ENCODE measurements at regions not wholly inside any gene's neighbourhood (a gene's known extent, or its start where the extent isn't known, plus 50 kb on each side); places are given as distances from the start of the nearest gene placed in this dataset.
A peak's percentile ranks its signal among the peaks of the same experiment; 100 is the strongest.

DNA sequence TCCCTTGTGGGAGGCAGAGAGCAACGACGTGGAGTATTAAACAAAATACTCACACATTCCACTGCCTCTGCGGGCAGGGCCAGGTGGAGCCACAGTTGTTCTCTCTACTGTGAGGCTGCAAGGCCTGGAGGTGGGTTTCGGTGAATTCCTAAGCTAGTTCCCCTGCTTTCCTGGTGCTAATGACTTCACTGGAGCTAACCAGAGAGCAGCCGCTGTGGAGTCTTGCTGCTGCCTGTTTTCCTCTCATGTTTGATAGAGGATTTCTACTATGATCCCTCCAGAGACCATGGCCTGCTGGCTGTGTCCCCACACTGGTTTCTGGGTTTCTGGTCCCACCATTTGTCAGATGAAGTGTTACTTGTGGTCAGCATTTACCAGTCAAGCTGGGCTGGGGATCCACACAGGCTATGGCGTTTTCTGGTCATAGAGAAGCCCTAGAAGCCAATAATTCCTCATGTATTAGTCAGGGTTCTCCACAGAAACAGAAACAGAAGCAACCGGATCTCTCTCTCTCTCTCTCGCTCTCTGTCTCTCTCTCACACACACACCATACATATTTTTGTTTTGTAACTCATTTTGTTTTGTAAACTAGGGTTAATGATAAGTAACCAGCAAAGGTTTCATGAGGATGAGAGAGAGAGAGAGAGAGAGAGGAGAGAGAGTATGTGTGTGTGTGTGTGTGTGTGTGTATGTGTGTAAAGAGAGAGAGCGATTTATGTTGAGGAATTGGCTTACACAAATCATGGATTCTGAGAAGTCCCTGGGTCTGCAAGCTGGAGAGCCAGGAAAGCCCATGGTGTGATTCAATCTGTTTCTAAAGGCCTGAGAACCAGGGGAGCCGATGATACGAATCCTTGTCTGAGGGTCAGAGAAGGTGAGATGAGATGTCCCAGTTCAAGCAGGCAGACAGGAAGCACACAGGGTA is 403.0 kb downstream of the GADD45G start:
- Histone ChIP-seq H3K36me3 (ENCODE audit: insufficient read depth, low read length) (no peaks in the 10 kb centered on the region), H3K4me3 (ENCODE audit: low read length) (no peak overlapping the region), H3K27me3 (ENCODE audit: control insufficient read depth in 1 of 2, insufficient read depth in 2 of 2, low read length in 2 of 2) (no peaks in the 10 kb centered on the region), H3K4me1 (ENCODE audit: insufficient read depth, low read length) (no peaks in the 10 kb centered on the region), H3K9me3 (ENCODE audit: control insufficient read depth in 1 of 2, insufficient read depth in 1 of 2, low read length in 2 of 2) (peaks cover 0 to 3% of the 10 kb centered on the region in 2 experiments), H3K27ac (ENCODE audit: low read depth in 1 of 2, low read length in 2 of 2) (no peak overlapping the region)
- intact Hi-C loops (cut with DNase I, micrococcal nuclease), result no loop called here
- H3K9me3 Mint-ChIP-seq, result no peaks in the 10 kb centered on the region
- no peaks in the 10 kb centered on the region for H3K36me3 Mint-ChIP-seq (ENCODE audit: low read depth)
- POLR2A ChIA-PET, result no interaction called here
- no peak overlapping the region for H3K27ac Mint-ChIP-seq
- no peaks in the 10 kb centered on the region for H3K4me1 Mint-ChIP-seq (ENCODE audit: low read depth)
- ATAC-seq (ENCODE audit: poor library complexity) (no peak), DNase-seq (no peak)
- H3K4me3 Mint-ChIP-seq, result no peak overlapping the region
- CTCF ChIA-PET, result no interaction called here
- H3K27me3 Mint-ChIP-seq, result no peaks in the 10 kb centered on the region
- TF ChIP-seq, protein P1, sequence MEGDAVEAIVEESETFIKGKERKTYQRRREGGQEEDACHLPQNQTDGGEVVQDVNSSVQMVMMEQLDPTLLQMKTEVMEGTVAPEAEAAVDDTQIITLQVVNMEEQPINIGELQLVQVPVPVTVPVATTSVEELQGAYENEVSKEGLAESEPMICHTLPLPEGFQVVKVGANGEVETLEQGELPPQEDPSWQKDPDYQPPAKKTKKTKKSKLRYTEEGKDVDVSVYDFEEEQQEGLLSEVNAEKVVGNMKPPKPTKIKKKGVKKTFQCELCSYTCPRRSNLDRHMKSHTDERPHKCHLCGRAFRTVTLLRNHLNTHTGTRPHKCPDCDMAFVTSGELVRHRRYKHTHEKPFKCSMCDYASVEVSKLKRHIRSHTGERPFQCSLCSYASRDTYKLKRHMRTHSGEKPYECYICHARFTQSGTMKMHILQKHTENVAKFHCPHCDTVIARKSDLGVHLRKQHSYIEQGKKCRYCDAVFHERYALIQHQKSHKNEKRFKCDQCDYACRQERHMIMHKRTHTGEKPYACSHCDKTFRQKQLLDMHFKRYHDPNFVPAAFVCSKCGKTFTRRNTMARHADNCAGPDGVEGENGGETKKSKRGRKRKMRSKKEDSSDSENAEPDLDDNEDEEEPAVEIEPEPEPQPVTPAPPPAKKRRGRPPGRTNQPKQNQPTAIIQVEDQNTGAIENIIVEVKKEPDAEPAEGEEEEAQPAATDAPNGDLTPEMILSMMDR (IDR thresholded peaks at IDR 0.05), result no peak

DNA sequence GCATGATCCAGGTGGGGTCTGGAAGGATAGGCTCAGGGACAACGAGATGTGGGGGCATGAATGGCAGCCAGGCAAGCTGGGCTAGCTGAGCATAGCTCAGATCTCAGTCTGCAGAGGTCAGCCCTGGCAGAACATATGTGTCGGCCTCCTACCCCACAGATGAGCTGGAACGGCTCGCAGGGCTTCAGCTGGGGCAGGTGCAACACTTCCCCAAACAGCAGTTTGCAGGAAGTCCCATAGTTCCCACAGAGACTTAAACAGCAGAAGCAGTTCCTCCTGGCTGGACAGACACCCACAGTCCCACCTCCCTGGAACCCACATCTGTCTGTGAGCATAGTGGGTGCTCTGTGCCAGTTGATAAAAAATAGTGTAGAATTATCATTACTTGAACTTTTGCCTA is 404.6 kb downstream of the GADD45G start:
- Mint-ChIP-seq H3K36me3 (ENCODE audit: low read depth) (no peaks in the 10 kb centered on the region), H3K4me3 (no peak overlapping the region), H3K27me3 (no peaks in the 10 kb centered on the region), H3K27ac (no peak overlapping the region), H3K4me1 (ENCODE audit: low read depth) (no peaks in the 10 kb centered on the region), H3K9me3 (no peaks in the 10 kb centered on the region)
- TF ChIP-seq, protein P1 (IDR thresholded peaks at IDR 0.05), result no peak
- H3K27me3 ChIP-seq (ENCODE audit: control insufficient read depth in 1 of 2, insufficient read depth in 2 of 2, low read length in 2 of 2), result no peaks in the 10 kb centered on the region
- CTCF ChIA-PET, result no interaction called here
- POLR2A ChIA-PET, result no interaction called here
- H3K9me3 ChIP-seq (ENCODE audit: control insufficient read depth in 1 of 2, insufficient read depth in 1 of 2, low read length in 2 of 2), result peaks cover 0 to 3% of the 10 kb centered on the region in 2 experiments
- intact Hi-C loops (cut with DNase I, micrococcal nuclease), result no loop called here
- no peaks in the 10 kb centered on the region for H3K4me1 ChIP-seq (ENCODE audit: insufficient read depth, low read length)
- H3K27ac ChIP-seq (ENCODE audit: low read depth in 1 of 2, low read length in 2 of 2), result no peak overlapping the region
- ATAC-seq (ENCODE audit: poor library complexity) (no peak), DNase-seq (peak in 1 of 14 experiments; percentile 27)
- no peak overlapping the region for H3K4me3 ChIP-seq (ENCODE audit: low read length)
- H3K36me3 ChIP-seq (ENCODE audit: insufficient read depth, low read length), result no peaks in the 10 kb centered on the region

DNA sequence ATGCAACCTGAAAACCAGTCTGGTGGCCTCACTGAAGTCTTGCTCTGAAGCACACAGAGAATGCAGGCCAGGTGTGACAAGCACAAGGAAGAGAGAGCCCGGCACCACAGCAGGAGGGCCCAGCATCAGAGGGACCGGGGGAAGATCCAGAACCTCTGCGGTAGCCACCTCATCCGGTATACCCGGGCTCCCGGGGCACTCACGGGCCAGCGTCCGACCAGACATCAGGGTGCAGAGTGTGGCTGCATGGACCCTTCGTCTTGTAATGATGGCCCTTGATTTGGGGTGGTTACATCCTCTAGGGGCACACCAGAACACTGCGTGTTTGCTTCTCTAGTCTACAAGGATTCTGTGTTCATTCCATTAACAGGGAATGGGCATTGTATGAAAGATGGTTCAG is 406.0 kb downstream of the GADD45G start:
- H3K9me3 Mint-ChIP-seq, result no peaks in the 10 kb centered on the region
- intact Hi-C loops (cut with DNase I, micrococcal nuclease), result no loop called here
- ATAC-seq (ENCODE audit: poor library complexity), result no peak
- CTCF ChIA-PET, result no interaction called here
- H3K27ac Mint-ChIP-seq, result no peak overlapping the region
- Histone ChIP-seq H3K27ac (ENCODE audit: low read depth in 1 of 2, low read length in 2 of 2) (no peak overlapping the region), H3K36me3 (ENCODE audit: insufficient read depth, low read length) (no peaks in the 10 kb centered on the region), H3K27me3 (ENCODE audit: control insufficient read depth in 1 of 2, insufficient read depth in 2 of 2, low read length in 2 of 2) (no peaks in the 10 kb centered on the region), H3K4me1 (ENCODE audit: insufficient read depth, low read length) (no peaks in the 10 kb centered on the region), H3K9me3 (ENCODE audit: control insufficient read depth in 1 of 2, insufficient read depth in 1 of 2, low read length in 2 of 2) (no peaks in the 10 kb centered on the region), H3K4me3 (ENCODE audit: low read length) (no peak overlapping the region)
- H3K27me3 Mint-ChIP-seq, result no peaks in the 10 kb centered on the region
- no peaks in the 10 kb centered on the region for H3K36me3 Mint-ChIP-seq (ENCODE audit: low read depth)
- H3K4me1 Mint-ChIP-seq (ENCODE audit: low read depth), result no peaks in the 10 kb centered on the region
- H3K4me3 Mint-ChIP-seq, result no peak overlapping the region
- DNase-seq, result no peak
- POLR2A ChIA-PET, result no interaction called here
- TF ChIP-seq, protein P1 (IDR thresholded peaks at IDR 0.05), result no peak

Measured in CD4-positive, alpha-beta T cell (primary cell).